ENCODE measurements at regions not wholly inside any gene's neighbourhood (a gene's known extent, or its start where the extent isn't known, plus 50 kb on each side); places are given as distances from the start of the nearest gene placed in this dataset.
"Not testable (repeated sequence)": the region's sequence is repeated elsewhere in the genome, so short reads cannot be mapped to it uniquely, and the experiment has no call there.

DNA sequence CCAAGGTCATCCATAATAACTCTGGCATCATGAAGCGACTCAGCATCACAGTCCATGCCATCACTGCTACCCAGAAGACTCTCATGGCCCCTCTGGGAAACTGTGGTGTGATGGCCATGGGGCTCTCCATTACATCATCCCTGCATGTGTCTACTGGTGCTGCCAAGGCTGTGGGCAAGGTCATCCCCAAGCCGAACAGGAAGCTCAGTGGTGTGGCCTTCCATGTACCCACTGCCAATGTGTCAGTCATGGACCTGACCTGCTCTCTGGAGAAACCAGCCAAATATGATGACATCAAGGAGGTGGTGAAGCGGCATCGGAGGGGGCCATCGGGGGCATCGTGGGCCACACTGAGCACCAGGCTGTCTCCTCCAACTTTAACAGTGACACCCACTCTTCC lies 65.1 kb upstream of the ARHGAP29 start:
- H3K4me3 ChIP-seq (ENCODE audit: low read depth, low read length): no peak overlapping the region
- no peak for TF ChIP-seq CTCF (IDR thresholded peaks at IDR 0.05; ENCODE audit: low read depth, low read length)

- TF ChIP-seq CTCF (IDR thresholded peaks at IDR 0.05; ENCODE audit: low read depth, low read length): no peak
- H3K4me3 ChIP-seq (ENCODE audit: low read depth, low read length): no peak overlapping the region
These were observed 63.8 kb upstream of the ARHGAP29 start for GRCh38 chr1:94301186-94301585.

DNA sequence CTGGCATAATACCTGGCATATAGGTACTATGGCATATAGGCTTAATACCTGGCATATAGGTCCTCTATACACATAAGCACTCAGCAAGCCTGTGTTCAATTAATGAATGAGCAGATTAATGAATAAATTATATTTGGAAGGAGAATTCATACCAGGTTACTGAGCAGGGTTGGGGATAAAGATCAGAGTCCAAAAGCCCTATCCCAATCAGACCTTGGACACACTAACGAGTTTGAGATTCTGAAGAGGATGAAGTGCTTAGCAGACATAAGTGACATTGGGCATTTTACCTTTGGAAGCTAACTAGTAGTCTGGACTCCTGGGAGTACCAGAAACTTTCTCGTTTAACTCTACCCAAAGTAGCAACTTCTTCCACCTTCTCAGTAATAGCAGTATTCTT lies 63.3 kb upstream of the ARHGAP29 start:
- no peak overlapping the region for H3K4me3 ChIP-seq (ENCODE audit: low read depth, low read length)
- TF ChIP-seq CTCF (IDR thresholded peaks at IDR 0.05; ENCODE audit: low read depth, low read length): no peak

DNA sequence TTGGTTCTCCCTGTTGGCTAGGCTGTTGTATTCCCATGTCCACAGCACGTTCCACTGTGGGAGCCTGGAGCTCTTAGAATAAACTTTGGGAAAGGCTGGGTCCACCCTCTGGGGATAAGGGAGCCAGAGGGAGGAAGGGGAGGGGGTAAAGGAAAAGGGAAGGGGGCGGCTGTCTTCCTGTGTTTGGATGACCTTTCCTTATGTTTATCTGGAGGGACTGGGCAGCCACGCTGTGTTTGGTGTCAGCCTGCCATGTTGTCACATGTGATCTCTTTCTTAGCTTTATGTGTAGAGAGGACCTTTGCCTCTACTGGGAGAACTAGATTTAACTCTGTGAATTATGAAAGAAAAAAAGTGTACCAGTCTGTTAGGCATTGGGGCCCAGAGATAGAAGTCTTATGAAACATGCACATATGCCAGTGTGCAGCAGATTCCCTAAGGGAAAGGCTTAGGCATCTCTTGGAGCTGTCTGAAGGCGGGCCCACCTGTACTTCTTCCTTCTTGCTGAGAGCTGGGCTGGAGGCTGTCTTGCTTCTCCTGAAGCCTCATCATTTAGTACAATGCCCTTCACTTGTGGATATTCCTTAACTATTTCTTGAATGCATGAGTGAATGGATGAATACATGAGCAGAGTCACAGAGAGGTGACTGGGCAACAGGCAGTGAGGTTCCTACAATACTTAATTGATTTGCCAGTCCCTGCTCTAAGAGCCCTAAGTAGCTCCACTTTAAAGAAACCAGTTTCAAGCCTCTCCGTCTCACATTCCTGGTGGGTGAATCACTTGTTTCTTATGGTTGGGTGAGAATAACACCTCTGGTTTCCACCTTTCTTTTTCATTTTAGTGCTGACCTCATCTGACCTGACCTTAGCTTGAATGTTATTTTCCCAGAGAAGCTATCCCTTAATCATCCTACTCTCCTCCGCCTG lies 62.5 kb upstream of the ARHGAP29 start:
- no peak overlapping the region for H3K4me3 ChIP-seq (ENCODE audit: low read depth, low read length)
- no peak for TF ChIP-seq CTCF (IDR thresholded peaks at IDR 0.05; ENCODE audit: low read depth, low read length)

GRCh38 chr1:94298861-94299260 lies 61.5 kb upstream of the ARHGAP29 start:
- no peak overlapping the region for H3K4me3 ChIP-seq (ENCODE audit: low read depth, low read length)

DNA sequence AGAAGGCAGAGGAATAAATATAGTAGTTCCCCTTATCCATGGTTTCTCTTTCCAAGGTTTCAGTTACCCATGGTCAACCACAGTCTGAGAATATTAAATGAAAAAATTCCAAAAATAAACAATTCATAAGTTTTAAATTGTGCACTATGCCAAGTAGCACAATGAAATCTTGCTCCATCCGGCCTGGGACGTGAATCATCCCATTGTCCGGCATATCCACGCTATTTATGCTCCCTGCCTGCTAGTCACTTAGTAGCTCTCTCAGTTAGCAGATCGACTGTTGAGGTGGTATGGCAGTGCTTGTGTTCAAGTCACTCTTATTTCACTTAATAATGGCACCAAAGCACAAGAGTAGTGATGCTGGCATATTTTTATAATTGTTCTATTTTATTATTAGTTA lies 58.6 kb upstream of the ARHGAP29 start:
- no peak overlapping the region for H3K4me3 ChIP-seq (ENCODE audit: low read depth, low read length)
- TF ChIP-seq CTCF (IDR thresholded peaks at IDR 0.05; ENCODE audit: low read depth, low read length): no peak

More at GRCh38 chr1:94298861-94299260, 61.5 kb upstream of the ARHGAP29 start:
- TF ChIP-seq CTCF (IDR thresholded peaks at IDR 0.05; ENCODE audit: low read depth, low read length): no peak

GRCh38 chr1:94292978-94293377 lies 55.6 kb upstream of the ARHGAP29 start:
- H3K4me3 ChIP-seq (ENCODE audit: low read depth, low read length): not testable (repeated sequence)

GRCh38 chr1:94289244-94289643 lies 51.9 kb upstream of the ARHGAP29 start:
- H3K4me3 ChIP-seq (ENCODE audit: low read depth, low read length): not testable (repeated sequence)

Measured in WI38 (cell line).